Fibroblast of skin of right quadriceps (primary cell): ENCODE measurements at regions not wholly inside any gene's neighbourhood (a gene's known extent, or its start where the extent isn't known, plus 50 kb on each side); places are given as distances from the start of the nearest gene placed in this dataset.
"Not testable (repeated sequence)": the region's sequence is repeated elsewhere in the genome, so short reads cannot be mapped to it uniquely, and the experiment has no call there.

Experiments
- DNase-seq: peaks from one replicate; pipeline ENCODE4 v3.0.0-alpha.2; 2013

- no peak for DNase-seq
These were observed 1550.1 kb upstream of the TENM4 start for GRCh38 chr11:80990885-80991284.

DNA sequence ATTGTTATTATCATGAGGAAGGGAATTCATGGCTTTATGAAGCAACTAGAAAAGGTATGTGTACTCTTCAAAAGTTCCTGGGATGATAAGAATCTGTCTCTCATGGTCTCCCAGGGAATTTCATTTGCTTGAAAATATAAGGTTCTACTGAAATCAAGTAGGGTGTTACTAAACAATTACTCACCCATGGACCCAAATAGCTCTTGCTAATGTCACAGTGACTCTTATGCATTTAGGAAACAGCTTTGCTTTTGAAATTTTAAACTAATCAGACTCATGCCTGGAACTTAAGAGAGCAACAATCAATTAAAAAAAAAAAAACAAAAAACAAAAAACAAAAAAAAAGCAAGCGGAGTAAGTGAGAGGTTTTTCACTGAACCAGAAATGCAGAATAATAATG lies 1546.3 kb upstream of the TENM4 start:
- no peak for DNase-seq

DNA sequence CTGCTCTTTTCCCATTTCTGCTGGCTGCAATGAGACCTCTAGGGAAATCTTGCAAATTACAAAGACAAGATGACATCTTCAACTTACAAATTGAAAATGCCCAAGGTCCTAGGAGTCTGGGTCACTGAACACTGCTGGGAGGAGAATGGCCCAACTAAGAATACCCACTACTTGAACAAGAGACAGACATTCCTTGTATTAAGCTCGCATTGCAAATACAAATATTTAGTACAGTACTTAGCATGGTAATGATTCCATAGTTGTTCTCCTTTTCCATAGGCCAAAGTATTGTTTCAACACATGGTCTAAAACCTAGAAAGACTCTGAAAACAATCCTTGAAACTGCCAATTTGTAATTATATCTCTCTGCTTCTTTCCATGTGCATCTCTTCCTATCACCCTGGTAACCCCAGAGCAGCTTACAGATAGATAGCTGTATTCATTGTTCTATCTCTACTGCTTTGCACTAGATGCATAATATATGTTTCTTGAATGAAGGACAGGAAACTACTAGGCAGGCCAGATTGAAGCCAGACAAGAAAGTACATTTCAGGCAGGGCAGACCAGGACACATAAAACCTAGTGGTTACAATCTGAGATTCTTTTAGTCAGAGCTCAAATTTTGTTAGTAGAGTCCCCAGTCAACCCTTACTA lies 1545.7 kb upstream of the TENM4 start:
- DNase-seq: no peak

DNA sequence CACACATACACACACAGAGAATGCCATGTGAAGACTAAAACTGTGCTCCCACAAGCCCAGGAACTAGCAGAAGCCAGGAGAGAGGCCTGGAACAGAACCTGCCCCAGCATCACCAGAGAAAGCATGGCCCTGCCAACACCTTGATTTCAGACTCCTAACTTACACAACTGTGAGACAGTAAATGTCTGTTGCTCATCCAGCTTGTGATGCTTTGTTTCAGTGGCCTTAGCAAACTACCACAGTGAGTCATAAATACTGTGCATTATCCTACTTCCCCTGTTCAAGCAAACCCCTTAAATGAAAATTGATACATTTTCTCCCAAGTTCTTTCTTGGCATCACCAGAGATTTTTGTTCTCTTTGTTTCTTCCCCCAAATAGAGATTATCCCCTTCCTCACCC lies 1539.4 kb upstream of the TENM4 start:
- DNase-seq: peak; percentile 28

GRCh38 chr11:80973786-80974185 lies 1533.0 kb upstream of the TENM4 start:
- DNase-seq: no peak

GRCh38 chr11:80970037-80970436 lies 1529.2 kb upstream of the TENM4 start:
- DNase-seq: peak; percentile 66

- no peak for DNase-seq
These were observed 1526.8 kb upstream of the TENM4 start for GRCh38 chr11:80967649-80968048.

DNA sequence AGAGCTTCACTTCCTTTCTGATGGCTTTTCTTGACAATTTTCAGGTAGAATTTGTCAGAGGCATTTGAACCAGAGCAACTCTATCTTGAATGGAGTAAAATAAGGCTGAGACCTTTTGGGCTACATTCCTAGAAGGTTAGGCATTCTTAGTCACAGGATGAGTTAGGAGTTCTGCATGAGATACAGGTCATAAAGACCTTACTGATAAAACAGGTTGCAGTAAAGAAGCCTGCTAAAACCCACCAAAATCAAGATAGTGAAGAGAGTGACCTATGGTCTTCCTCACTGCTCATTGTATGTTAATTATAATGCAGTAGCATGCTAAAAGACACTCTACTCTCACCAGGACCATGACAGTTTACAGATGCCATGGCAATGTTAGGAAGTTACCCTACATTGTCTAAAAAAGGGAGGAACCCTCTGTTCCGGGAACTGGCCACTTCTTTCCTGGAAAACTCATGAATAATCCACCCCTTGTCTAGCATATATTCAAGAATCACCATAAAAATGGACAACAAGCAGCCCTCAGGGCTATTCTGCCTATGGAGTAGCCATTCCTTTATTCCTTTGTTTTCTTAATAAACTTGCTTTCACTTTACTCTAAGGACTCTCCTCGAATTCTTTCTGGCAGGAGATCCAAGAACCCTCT lies 1519.7 kb upstream of the TENM4 start:
- no peak for DNase-seq

DNA sequence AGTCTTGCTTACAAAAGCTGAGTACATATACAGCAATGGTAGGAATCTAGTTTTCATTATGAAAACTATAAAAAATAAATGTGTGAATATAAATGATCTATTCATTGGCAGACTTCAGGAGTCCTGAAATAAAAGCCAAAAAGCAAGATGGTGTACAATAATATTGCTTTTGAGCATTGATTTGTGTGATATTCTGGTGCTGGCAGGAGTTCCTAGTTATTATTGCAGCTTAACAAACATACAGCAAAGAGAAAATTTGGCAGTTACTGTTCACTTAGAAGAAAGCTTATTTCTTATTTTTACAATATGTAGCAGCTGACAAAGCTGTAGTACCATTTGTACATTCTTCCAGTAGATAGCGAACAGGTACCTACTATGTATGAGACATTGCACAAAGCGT lies 1518.9 kb upstream of the TENM4 start:
- DNase-seq: no peak

- peak; percentile 39 for DNase-seq
These were observed 1518.2 kb upstream of the TENM4 start for GRCh38 chr11:80958987-80959386.

DNA sequence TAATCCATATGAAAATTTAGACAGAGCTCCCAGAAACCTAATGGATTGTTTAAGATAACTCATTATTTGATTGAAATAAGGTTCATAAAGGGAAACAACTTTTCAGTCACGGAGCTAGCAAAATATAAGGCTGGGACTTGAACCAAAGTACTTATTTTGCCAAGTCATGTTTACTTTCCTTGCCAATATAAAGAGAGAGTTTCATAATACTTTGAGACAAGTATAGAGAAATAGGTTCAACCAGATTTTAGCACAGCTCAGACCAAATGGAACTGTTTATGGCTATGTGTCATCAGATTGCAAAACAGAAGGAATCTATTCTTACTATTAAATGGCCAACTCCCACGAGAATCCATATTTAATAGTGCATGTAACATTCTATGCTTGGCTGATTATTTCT lies 1517.5 kb upstream of the TENM4 start:
- peak; percentile 92 for DNase-seq

GRCh38 chr11:80955588-80955987 lies 1514.8 kb upstream of the TENM4 start:
- no peak for DNase-seq

- no peak for DNase-seq
These were observed 1508.0 kb upstream of the TENM4 start for GRCh38 chr11:80948781-80949180.

DNA sequence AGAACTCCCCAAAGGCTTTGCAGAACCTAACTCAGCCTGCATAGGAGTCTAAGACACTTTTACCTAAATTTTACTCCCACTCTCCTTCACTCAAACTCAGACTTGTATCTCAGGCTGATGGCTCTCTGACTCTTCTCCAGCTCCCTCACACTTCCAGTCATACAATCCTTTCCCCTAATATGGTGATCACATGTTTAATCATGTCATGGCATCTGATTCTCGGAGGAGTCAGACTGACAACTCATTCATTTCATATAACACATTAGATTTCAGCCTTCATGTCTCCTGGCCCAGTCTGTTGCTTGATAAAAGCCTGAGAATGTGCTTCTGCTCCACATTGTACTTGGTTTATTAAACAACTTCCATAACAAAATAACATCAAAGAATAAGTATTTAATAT lies 1503.9 kb upstream of the TENM4 start:
- no peak for DNase-seq

- DNase-seq: no peak
These were observed 1502.4 kb upstream of the TENM4 start for GRCh38 chr11:80943226-80943625.

DNA sequence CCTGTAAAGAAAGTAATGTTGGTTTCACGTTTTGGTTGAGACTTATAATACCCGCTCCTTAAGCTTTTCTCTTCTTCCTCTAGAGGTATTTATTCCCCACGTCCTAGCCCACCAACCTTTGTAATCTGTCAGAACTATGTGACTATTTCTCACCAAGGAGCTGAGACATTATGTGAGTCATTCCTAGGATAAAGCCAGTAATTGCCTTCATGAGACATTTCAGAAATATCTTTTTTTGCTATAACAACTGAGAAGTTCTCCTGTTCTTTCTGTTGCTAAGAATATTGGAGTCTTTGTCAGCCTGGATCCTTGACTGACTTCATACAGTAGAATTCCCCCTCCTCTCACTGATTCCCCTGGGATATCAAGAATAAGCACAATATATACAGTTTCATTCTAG lies 1497.0 kb upstream of the TENM4 start:
- peak; percentile 74 for DNase-seq

GRCh38 chr11:80930038-80930437 lies 1489.2 kb upstream of the TENM4 start:
- DNase-seq: no peak

GRCh38 chr11:80929031-80929805 lies 1488.4 kb upstream of the TENM4 start:
- DNase-seq: peak; percentile 64

DNA sequence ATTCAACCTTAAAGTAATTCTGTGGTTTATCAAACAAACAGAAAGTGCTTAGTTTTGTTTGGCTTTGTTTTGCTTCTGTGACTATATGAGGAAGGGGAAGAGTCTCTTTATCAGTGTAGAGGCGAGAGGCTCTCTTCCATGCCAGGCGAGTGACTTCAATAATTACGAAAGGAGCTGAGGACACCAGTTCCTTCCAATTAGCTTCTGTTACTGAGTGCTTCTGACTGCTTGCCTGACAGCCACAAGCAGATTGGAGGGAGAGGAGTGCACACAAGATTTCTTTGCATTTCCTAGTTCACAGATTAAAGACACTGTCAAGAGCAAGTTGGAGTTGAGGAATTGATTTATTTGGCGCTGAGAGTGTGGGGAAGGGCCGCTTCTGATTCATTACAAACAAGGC lies 1484.5 kb upstream of the TENM4 start:
- no peak for DNase-seq

DNA sequence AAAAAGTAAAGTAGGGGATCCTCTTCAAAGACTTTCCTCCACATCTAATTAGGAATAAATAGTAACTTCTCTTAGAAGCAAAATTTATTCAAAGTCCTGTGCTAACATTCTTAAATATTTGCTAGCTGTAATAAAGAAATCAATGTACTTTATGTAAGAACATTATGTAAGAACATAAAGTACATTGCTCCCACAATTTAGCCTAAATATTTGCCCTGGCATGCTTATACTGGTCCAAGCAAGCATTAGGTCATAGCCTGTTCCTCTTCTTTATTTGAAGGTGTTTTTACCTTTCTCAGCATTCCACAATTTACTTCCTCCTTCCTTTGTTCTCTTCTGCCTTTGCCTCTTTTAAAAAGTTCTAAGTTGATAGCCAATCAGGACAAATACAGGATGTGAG lies 1480.5 kb upstream of the TENM4 start:
- DNase-seq: not testable (repeated sequence)

GRCh38 chr11:80916173-80916798 lies 1475.5 kb upstream of the TENM4 start:
- no peak for DNase-seq

GRCh38 chr11:80914311-80914710 lies 1473.5 kb upstream of the TENM4 start:
- no peak for DNase-seq

GRCh38 chr11:80911666-80912065 lies 1470.8 kb upstream of the TENM4 start:
- DNase-seq: no peak

DNA sequence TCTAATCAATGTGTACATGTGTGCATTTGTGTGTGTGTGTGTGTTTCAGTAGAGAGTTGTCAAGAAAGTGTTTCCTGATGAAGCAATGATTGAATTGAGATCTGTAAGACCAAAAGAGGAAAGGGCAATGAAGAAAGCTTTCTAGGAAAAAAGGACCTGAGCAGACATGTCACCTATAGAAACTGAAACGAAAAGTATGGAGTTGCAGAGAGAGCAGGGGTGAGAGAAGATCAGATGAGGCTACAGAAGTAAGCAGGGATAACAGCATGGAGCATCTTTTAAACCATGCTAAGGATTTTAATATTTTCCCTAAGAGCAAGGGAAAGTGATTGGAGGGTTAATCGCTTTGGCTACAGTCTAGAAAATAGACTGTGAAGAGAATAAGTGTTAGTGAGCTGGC lies 1459.4 kb upstream of the TENM4 start:
- no peak for DNase-seq
